K562 (cell line): ENCODE measurements at regions not wholly inside any gene's neighbourhood (a gene's known extent, or its start where the extent isn't known, plus 50 kb on each side); places are given as distances from the start of the nearest gene placed in this dataset.

Source experiments
- ARID1B ChIP-seq: fragments of 450-650 bp; IDR thresholded peaks from 2 replicates; pipeline ENCODE4 v1.6.1; 2016; ENCODE audit warnings: antibody characterized with exemption, mild to moderate bottlenecking, inconsistent platforms
- ASH1L ChIP-seq: fragments of 450-650 bp; IDR thresholded peaks from 2 replicates; pipeline ENCODE4 v1.6.1; 2018; ENCODE audit warnings: borderline replicate concordance, mild to moderate bottlenecking, low read depth; ENCODE audit not compliant: partially characterized antibody
- CBFA2T2 ChIP-seq: fragments of 450-650 bp; conservative IDR thresholded peaks from 2 replicates; pipeline ENCODE4 v1.6.1; 2017; ENCODE audit warnings: mild to moderate bottlenecking
- CBFA2T3 ChIP-seq: fragments of 450-650 bp; IDR thresholded peaks from 2 replicates; pipeline ENCODE4 v1.6.1; 2017
- DACH1 ChIP-seq: fragments of 450-650 bp; IDR thresholded peaks from 2 replicates; pipeline ENCODE4 v1.6.1; 2018; ENCODE audit not compliant: partially characterized antibody
- DDX20 ChIP-seq: fragments of 450-650 bp; IDR thresholded peaks from 2 replicates; pipeline ENCODE4 v1.6.1; 2016; ENCODE audit warnings: missing genetic modification characterization, low read depth, mild to moderate bottlenecking, missing compliant biosample characterization, moderate library complexity
- DNMT1 ChIP-seq: fragments of 450-650 bp; IDR thresholded peaks from 2 replicates; pipeline ENCODE4 v1.6.1; 2016; ENCODE audit warnings: antibody characterized with exemption, mild to moderate bottlenecking
- E2F3 ChIP-seq: fragments of 250-450 bp; sonication (Bioruptor Pico); IDR thresholded peaks from 2 replicates; pipeline ENCODE4 v1.4.0; 2020; ENCODE audit warnings: mild to moderate bottlenecking
- ETV5 ChIP-seq: sonication (generic); formaldehyde crosslinking; IDR thresholded peaks from 2 replicates; pipeline ENCODE4 v1.4.0; 2020; ENCODE audit warnings: low read depth, mild to moderate bottlenecking, missing genetic modification reagents
- JUND ChIP-seq, 2 experiments: IDR thresholded peaks; 2 replicates in 1 of 2; 3 replicates in 1 of 2; pipeline ENCODE4 v1.6.1; 2011; ENCODE audit warnings: borderline replicate concordance in 2 of 2, low read depth in 2 of 2, low read length in 2 of 2, improper control_type of control experiment in 1 of 2, missing biosample characterization in 1 of 2, missing genetic modification characterization in 1 of 2, missing genetic modification reagents in 1 of 2
- MECOM ChIP-seq: fragments of 250-450 bp; sonication (Bioruptor Pico); IDR thresholded peaks from 2 replicates; pipeline ENCODE4 v1.8.0; 2022; ENCODE audit warnings: inconsistent platforms
- NCOR1 ChIP-seq: fragments of 450-650 bp; IDR thresholded peaks from 2 replicates; pipeline ENCODE4 v1.6.1; 2016; ENCODE audit warnings: mild to moderate bottlenecking, moderate library complexity
- NONO ChIP-seq, 2 experiments: fragments of 200-400 bp in 1 of 2; fragments of 450-650 bp in 1 of 2; formaldehyde crosslinking in 1 of 2; IDR thresholded peaks; 2 replicates each; pipeline ENCODE4 v1.6.1; 2017; ENCODE audit warnings: low read depth in 2 of 2, mild to moderate bottlenecking in 2 of 2, moderate library complexity in 2 of 2, low read length in 1 of 2
- RBM25 ChIP-seq: fragments of 200-400 bp; formaldehyde crosslinking; IDR thresholded peaks from 2 replicates; pipeline ENCODE4 v1.6.1; 2018; ENCODE audit warnings: low read length, low read depth, moderate library complexity; ENCODE audit not compliant: severe bottlenecking
- SOX6 ChIP-seq: fragments of 450-650 bp; IDR thresholded peaks from 2 replicates; pipeline ENCODE4 v1.6.1; 2014; ENCODE audit warnings: mild to moderate bottlenecking
- TAL1 ChIP-seq: fragments of 450-650 bp; IDR thresholded peaks from 2 replicates; pipeline ENCODE4 v1.6.1; 2016; ENCODE audit warnings: mild to moderate bottlenecking
- TEAD4 ChIP-seq, 2 experiments: sonication (generic) in 1 of 2; formaldehyde crosslinking in 1 of 2; IDR thresholded peaks; 2 replicates each; pipeline versions ENCODE4 v1.6.1 to v1.8.0; 2012 to 2022; ENCODE audit warnings: borderline replicate concordance in 1 of 2, inconsistent platforms in 1 of 2, low read length in 1 of 2, mild to moderate bottlenecking in 1 of 2, missing genetic modification reagents in 1 of 2
- ZNF586 ChIP-seq: fragments of 450-650 bp; formaldehyde crosslinking; conservative IDR thresholded peaks from 2 replicates; pipeline ENCODE4 v1.4.0; 2020; ENCODE audit warnings: mild to moderate bottlenecking, moderate library complexity
- ZNF830 ChIP-seq: fragments of 250-450 bp; sonication (Bioruptor Pico); IDR thresholded peaks from 2 replicates; pipeline ENCODE4 v1.5.0; 2021; ENCODE audit warnings: mild to moderate bottlenecking
- TF ChIP-seq, protein P1 (sequence below), 2 experiments: IDR thresholded peaks; 2 replicates each; pipeline ENCODE4 v1.6.1; 2012; ENCODE audit warnings: improper control_type of control experiment in 2 of 2, low read depth in 2 of 2, low read length in 2 of 2, borderline replicate concordance in 1 of 2
- TF ChIP-seq, protein P2 (sequence below): fragments of 250-450 bp; sonication (Bioruptor Pico); IDR thresholded peaks from 2 replicates; pipeline ENCODE4 v1.8.0; 2021; ENCODE audit warnings: borderline replicate concordance, mild to moderate bottlenecking, moderate library complexity; ENCODE audit not compliant: poor library complexity, severe bottlenecking
- TF ChIP-seq, protein P3 (sequence below): fragments of 200-800 bp; sonication (Bioruptor generic); IDR thresholded peaks from 2 replicates; pipeline ENCODE4 v1.6.1; 2016; ENCODE audit warnings: missing genetic modification characterization, missing compliant biosample characterization

DNA sequence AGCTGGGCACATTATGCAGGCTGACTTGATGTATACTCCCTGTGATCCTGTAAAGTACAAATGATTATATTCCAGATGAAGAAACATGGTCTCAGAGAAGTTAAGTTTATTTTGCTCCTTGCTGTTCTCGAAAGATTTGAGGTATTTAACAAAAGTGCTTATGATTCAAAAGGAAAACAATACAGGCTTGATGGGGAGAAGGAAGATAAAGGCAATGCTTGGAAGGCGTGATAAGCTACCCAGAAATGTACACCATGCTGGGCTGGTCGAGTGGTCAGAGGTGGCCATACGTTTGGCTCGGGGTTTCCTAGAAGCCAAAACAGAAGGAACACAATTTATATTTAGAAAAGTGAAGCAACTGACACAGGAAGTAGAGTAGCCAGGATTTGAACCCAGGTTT is 201.0 kb downstream of the KTN1 start (continued):
- TF ChIP-seq, protein P1, sequence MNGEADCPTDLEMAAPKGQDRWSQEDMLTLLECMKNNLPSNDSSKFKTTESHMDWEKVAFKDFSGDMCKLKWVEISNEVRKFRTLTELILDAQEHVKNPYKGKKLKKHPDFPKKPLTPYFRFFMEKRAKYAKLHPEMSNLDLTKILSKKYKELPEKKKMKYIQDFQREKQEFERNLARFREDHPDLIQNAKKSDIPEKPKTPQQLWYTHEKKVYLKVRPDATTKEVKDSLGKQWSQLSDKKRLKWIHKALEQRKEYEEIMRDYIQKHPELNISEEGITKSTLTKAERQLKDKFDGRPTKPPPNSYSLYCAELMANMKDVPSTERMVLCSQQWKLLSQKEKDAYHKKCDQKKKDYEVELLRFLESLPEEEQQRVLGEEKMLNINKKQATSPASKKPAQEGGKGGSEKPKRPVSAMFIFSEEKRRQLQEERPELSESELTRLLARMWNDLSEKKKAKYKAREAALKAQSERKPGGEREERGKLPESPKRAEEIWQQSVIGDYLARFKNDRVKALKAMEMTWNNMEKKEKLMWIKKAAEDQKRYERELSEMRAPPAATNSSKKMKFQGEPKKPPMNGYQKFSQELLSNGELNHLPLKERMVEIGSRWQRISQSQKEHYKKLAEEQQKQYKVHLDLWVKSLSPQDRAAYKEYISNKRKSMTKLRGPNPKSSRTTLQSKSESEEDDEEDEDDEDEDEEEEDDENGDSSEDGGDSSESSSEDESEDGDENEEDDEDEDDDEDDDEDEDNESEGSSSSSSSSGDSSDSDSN (IDR thresholded peaks at IDR 0.05; ENCODE audit: borderline replicate concordance in 1 of 2, low read depth in 2 of 2, low read length in 2 of 2), result 0 out of 4 replicates have a peak, but pooled peaks have one; percentile 45 to 46
- TF ChIP-seq MECOM (CRISPR knock-in tag) (no peak), DNMT1 (no peak), RBM25 (no peak), SOX6 (peak; percentile 80), ASH1L (no peak), TAL1 (peak; percentile 20; the same call in 1 of the 2 replicates), E2F3 (CRISPR knock-in tag) (no peak), ARID1B (peak; percentile 60), DDX20 (tag) (no peak), ETV5 (peak; percentile 41; the same call in 1 of the 2 replicates), ZNF830 (CRISPR knock-in tag) (no peak), NONO (IDR thresholded peaks at IDR 0.05; ENCODE audit: low read depth in 2 of 2, low read length in 1 of 2) (no peak), DACH1 (no peak), TEAD4 (IDR thresholded peaks at IDR 0.05; ENCODE audit: low read length) (0 out of 2 replicates have a peak, but pooled peaks have one; percentile 16), TEAD4 (CRISPR knock-in tag; IDR thresholded peaks at IDR 0.05; ENCODE audit: borderline replicate concordance) (no peak), CBFA2T3 (peak; percentile 57), ZNF586 (CRISPR knock-in tag) (no peak), NCOR1 (peak; percentile 49; the same call in 1 of the 2 replicates), JUND (IDR thresholded peaks at IDR 0.05; ENCODE audit: borderline replicate concordance, low read depth, low read length) (no peak), JUND (tag; IDR thresholded peaks at IDR 0.05; ENCODE audit: borderline replicate concordance, low read depth, low read length) (no peak; the same call in 2 of the 3 replicates), CBFA2T2 (0 out of 2 replicates have a peak, but pooled peaks have one; percentile 14)
- TF ChIP-seq, protein P2, sequence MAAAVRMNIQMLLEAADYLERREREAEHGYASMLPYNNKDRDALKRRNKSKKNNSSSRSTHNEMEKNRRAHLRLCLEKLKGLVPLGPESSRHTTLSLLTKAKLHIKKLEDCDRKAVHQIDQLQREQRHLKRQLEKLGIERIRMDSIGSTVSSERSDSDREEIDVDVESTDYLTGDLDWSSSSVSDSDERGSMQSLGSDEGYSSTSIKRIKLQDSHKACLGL, result no peak
- TF ChIP-seq, protein P3, sequence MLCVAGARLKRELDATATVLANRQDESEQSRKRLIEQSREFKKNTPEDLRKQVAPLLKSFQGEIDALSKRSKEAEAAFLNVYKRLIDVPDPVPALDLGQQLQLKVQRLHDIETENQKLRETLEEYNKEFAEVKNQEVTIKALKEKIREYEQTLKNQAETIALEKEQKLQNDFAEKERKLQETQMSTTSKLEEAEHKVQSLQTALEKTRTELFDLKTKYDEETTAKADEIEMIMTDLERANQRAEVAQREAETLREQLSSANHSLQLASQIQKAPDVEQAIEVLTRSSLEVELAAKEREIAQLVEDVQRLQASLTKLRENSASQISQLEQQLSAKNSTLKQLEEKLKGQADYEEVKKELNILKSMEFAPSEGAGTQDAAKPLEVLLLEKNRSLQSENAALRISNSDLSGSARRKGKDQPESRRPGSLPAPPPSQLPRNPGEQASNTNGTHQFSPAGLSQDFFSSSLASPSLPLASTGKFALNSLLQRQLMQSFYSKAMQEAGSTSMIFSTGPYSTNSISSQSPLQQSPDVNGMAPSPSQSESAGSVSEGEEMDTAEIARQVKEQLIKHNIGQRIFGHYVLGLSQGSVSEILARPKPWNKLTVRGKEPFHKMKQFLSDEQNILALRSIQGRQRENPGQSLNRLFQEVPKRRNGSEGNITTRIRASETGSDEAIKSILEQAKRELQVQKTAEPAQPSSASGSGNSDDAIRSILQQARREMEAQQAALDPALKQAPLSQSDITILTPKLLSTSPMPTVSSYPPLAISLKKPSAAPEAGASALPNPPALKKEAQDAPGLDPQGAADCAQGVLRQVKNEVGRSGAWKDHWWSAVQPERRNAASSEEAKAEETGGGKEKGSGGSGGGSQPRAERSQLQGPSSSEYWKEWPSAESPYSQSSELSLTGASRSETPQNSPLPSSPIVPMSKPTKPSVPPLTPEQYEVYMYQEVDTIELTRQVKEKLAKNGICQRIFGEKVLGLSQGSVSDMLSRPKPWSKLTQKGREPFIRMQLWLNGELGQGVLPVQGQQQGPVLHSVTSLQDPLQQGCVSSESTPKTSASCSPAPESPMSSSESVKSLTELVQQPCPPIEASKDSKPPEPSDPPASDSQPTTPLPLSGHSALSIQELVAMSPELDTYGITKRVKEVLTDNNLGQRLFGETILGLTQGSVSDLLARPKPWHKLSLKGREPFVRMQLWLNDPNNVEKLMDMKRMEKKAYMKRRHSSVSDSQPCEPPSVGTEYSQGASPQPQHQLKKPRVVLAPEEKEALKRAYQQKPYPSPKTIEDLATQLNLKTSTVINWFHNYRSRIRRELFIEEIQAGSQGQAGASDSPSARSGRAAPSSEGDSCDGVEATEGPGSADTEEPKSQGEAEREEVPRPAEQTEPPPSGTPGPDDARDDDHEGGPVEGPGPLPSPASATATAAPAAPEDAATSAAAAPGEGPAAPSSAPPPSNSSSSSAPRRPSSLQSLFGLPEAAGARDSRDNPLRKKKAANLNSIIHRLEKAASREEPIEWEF (CRISPR knock-in tag), result no peak
